GM18498 (cell line): ENCODE measurements at regions not wholly inside any gene's neighbourhood (a gene's known extent, or its start where the extent isn't known, plus 50 kb on each side); places are given as distances from the start of the nearest gene placed in this dataset.

Experiments used
- ATAC-seq: cut with Tn5 transposase; IDR thresholded peaks from one replicate; pipeline ENCODE4 v1.9.1; 2021; ENCODE audit warnings: mild to moderate bottlenecking, moderate library complexity; ENCODE audit not compliant: unreplicated experiment

- no peak for ATAC-seq
Observed at GRCh38 chr1:175829845-175830244, 86.5 kb upstream of the TNR start.

- no peak for ATAC-seq
Observed at GRCh38 chr1:175826705-175827104, 83.3 kb upstream of the TNR start.

GRCh38 chr1:175824079-175824478, 80.7 kb upstream of the TNR start:
- no peak for ATAC-seq

GRCh38 chr1:175823406-175823805, 80.0 kb upstream of the TNR start:
- no peak for ATAC-seq

- no peak for ATAC-seq
Observed at GRCh38 chr1:175822580-175822979, 79.2 kb upstream of the TNR start.

GRCh38 chr1:175820456-175821025, 77.1 kb upstream of the TNR start:
- no peak for ATAC-seq

GRCh38 chr1:175818929-175819328, 75.5 kb upstream of the TNR start:
- ATAC-seq = no peak

GRCh38 chr1:175817445-175817844, 74.0 kb upstream of the TNR start:
- no peak for ATAC-seq

GRCh38 chr1:175814885-175815284, 71.5 kb upstream of the TNR start:
- no peak for ATAC-seq

- ATAC-seq = no peak
Observed at GRCh38 chr1:175812936-175813335, 69.5 kb upstream of the TNR start.

GRCh38 chr1:175810305-175810704, 66.9 kb upstream of the TNR start:
- ATAC-seq = no peak

- ATAC-seq = no peak
Observed at GRCh38 chr1:175808999-175809398, 65.6 kb upstream of the TNR start.

GRCh38 chr1:175808573-175808972, 65.2 kb upstream of the TNR start:
- no peak for ATAC-seq

- ATAC-seq = no peak
Observed at GRCh38 chr1:175804561-175804960, 61.2 kb upstream of the TNR start.

GRCh38 chr1:175803413-175803812, 60.0 kb upstream of the TNR start:
- no peak for ATAC-seq

- no peak for ATAC-seq
Observed at GRCh38 chr1:175802407-175803123, 59.2 kb upstream of the TNR start.

GRCh38 chr1:175801979-175802378, 58.6 kb upstream of the TNR start:
- ATAC-seq = no peak

GRCh38 chr1:175797576-175797975, 54.2 kb upstream of the TNR start:
- no peak for ATAC-seq

- no peak for ATAC-seq
Observed at GRCh38 chr1:175794586-175794985, 51.2 kb upstream of the TNR start.

- ATAC-seq = no peak
Observed at GRCh38 chr1:175793617-175794016, 50.2 kb upstream of the TNR start.
